A673 (cell line): ENCODE measurements at regions not wholly inside any gene's neighbourhood (a gene's known extent, or its start where the extent isn't known, plus 50 kb on each side); places are given as distances from the start of the nearest gene placed in this dataset.

Experiments used
- BruUV-seq: library from RNA; stranded (reverse); fragments of 400-500 nt; replicated peaks from 2 replicates; lab custom pipeline; 2021; lab: Mats Ljungman, UMichigan
- CTCF ChIA-PET: fragments of 300-600 bp; sonication (Branson Sonifier 250); formaldehyde crosslinking; loops from one replicate; lab custom pipeline; 2022; ENCODE audit warnings: antibody characterized with exemption; lab: Charles Lee
- POLR2A ChIA-PET: fragments of 300-600 bp; sonication (Branson Sonifier 250); formaldehyde crosslinking; loops from one replicate; lab custom pipeline; 2022; ENCODE audit warnings: antibody characterized with exemption; ENCODE audit not compliant: low non-redundant PET; lab: Charles Lee
- DNase-seq: peaks from one replicate; pipeline ENCODE4 v3.0.0-alpha.2; 2015; ENCODE audit warnings: low spot score
- H3K27ac ChIP-seq: fragments of 200-600 bp; sonication (generic); 2 replicates; pipeline ENCODE4 v1.5.1; 2016; ENCODE audit warnings: mixed run types, low read depth, mild to moderate bottlenecking, mixed read lengths, antibody characterized with exemption, low read length; ENCODE audit not compliant: poor library complexity, severe bottlenecking
- H3K27me3 ChIP-seq: fragments of 200-600 bp; sonication (generic); replicated peaks from 2 replicates; pipeline ENCODE4 v1.6.1; 2017; ENCODE audit warnings: mixed run types, low read depth, mild to moderate bottlenecking, mixed read lengths, antibody characterized with exemption, low read length; ENCODE audit not compliant: insufficient read depth, poor library complexity
- H3K36me3 ChIP-seq: fragments of 200-600 bp; sonication (generic); 2 replicates; pipeline ENCODE4 v1.6.1; 2016; ENCODE audit warnings: mixed run types, mild to moderate bottlenecking, mixed read lengths, antibody characterized with exemption, low read length; ENCODE audit not compliant: insufficient read depth, poor library complexity, severe bottlenecking
- H3K4me1 ChIP-seq: fragments of 200-600 bp; sonication (generic); 2 replicates; pipeline ENCODE4 v1.6.1; 2017; ENCODE audit warnings: mixed run types, mild to moderate bottlenecking, mixed read lengths, antibody characterized with exemption, low read length; ENCODE audit not compliant: insufficient read depth, poor library complexity, severe bottlenecking
- H3K4me3 ChIP-seq: fragments of 200-600 bp; sonication (generic); 2 replicates; pipeline ENCODE4 v1.5.1; 2016; ENCODE audit warnings: low read depth, mixed run types, mild to moderate bottlenecking, mixed read lengths, low read length; ENCODE audit not compliant: poor library complexity, severe bottlenecking
- H3K9me3 ChIP-seq: fragments of 200-600 bp; sonication (generic); 2 replicates; pipeline ENCODE4 v1.6.1; 2016; ENCODE audit warnings: mixed run types, low read depth, mild to moderate bottlenecking, mixed read lengths, antibody characterized with exemption, low read length; ENCODE audit not compliant: poor library complexity, severe bottlenecking
- EZH2 ChIP-seq: fragments of 200-600 bp; sonication (generic); IDR thresholded peaks from 2 replicates; pipeline ENCODE4 v1.6.1; 2017; ENCODE audit warnings: borderline replicate concordance, low read depth, mild to moderate bottlenecking, mixed read lengths, antibody characterized with exemption, low read length; ENCODE audit not compliant: poor library complexity, severe bottlenecking
- intact Hi-C: fragments of 100-400 bp; cut with micrococcal nuclease; formaldehyde crosslinking; loops from one replicate; pipeline ENCODE4 v1.10.0; 2022; ENCODE audit not compliant: unreplicated experiment
- TF ChIP-seq, protein P1 (sequence below): fragments of 300-800, 200-600 bp; sonication (generic); conservative IDR thresholded peaks from 2 replicates; pipeline ENCODE4 v1.5.1; 2017; ENCODE audit warnings: low read depth, mild to moderate bottlenecking, antibody characterized with exemption, low read length, moderate library complexity, mixed read lengths

GRCh38 chr20:56174416-56174815 lies 74.1 kb upstream of the MC3R start:
- Histone ChIP-seq H3K27me3 (peaks cover 8% of the 10 kb centered on the region), H3K4me3 (no peak overlapping the region), H3K27ac (no peak overlapping the region), H3K4me1 (no peaks in the 10 kb centered on the region), H3K9me3 (no peaks in the 10 kb centered on the region), H3K36me3 (no peaks in the 10 kb centered on the region)
- BruUV-seq: no TSS peak
- intact Hi-C loops: no loop called here
- TF ChIP-seq EZH2: no peak
- TF ChIP-seq, protein P1, sequence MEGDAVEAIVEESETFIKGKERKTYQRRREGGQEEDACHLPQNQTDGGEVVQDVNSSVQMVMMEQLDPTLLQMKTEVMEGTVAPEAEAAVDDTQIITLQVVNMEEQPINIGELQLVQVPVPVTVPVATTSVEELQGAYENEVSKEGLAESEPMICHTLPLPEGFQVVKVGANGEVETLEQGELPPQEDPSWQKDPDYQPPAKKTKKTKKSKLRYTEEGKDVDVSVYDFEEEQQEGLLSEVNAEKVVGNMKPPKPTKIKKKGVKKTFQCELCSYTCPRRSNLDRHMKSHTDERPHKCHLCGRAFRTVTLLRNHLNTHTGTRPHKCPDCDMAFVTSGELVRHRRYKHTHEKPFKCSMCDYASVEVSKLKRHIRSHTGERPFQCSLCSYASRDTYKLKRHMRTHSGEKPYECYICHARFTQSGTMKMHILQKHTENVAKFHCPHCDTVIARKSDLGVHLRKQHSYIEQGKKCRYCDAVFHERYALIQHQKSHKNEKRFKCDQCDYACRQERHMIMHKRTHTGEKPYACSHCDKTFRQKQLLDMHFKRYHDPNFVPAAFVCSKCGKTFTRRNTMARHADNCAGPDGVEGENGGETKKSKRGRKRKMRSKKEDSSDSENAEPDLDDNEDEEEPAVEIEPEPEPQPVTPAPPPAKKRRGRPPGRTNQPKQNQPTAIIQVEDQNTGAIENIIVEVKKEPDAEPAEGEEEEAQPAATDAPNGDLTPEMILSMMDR: no peak
- DNase-seq: no peak
- ChIA-PET CTCF (no interaction called here), POLR2A (no interaction called here)

DNA sequence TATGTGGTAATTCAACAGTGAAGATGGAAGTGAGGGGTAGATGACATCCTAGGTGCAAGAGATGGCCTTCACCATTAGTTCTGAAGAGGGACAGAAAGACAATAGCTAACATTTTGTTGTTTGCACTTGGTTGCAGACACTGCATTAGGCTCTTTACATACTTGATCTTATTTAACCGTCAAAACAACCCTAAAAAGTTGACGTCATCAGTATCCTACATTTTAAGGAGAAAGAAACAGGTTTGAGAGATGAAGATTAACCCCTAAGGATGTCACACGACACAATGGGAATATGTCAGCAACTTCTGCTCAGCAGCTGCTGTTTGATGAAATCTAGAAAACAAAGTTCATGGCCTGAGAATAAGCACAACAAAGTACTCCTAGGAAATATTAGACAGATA lies 72.6 kb upstream of the MC3R start:
- intact Hi-C loops: no loop called here
- H3K4me1 ChIP-seq: no peaks in the 10 kb centered on the region
- H3K27ac ChIP-seq: no peak overlapping the region
- H3K36me3 ChIP-seq: no peaks in the 10 kb centered on the region
- ChIA-PET CTCF (no interaction called here), POLR2A (no interaction called here)
- no peaks in the 10 kb centered on the region for H3K9me3 ChIP-seq
- no peak for DNase-seq
- no peak overlapping the region for H3K4me3 ChIP-seq
- no TSS peak for BruUV-seq
- TF ChIP-seq, protein P1: no peak
- TF ChIP-seq EZH2: no peak
- peaks cover 8% of the 10 kb centered on the region for H3K27me3 ChIP-seq

DNA sequence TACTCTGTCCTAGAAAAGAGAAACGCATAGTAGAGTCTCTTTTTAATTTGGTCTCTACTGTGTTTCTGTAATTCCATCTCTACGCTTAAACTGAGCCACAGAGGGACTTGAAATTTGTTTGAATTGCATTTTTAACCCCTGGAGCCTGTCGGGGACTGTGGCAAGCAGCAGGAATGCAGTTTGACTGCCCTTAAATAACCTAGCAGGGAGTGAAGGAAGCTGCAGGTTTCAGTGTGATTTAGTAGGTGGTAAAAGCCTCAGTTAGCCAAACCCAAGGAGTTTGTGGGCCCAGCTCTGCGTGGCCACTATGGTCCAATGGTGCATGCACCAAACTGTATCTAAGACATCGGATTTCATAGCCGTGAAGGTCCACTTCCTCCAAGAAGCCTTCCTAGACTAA lies 70.3 kb upstream of the MC3R start:
- no peak overlapping the region for H3K4me3 ChIP-seq
- H3K27me3 ChIP-seq: peaks cover 8% of the 10 kb centered on the region
- POLR2A ChIA-PET: no interaction called here
- no peaks in the 10 kb centered on the region for H3K36me3 ChIP-seq
- H3K4me1 ChIP-seq: no peaks in the 10 kb centered on the region
- H3K27ac ChIP-seq: no peak overlapping the region
- no peak for TF ChIP-seq EZH2
- TF ChIP-seq, protein P1: no peak
- H3K9me3 ChIP-seq: no peaks in the 10 kb centered on the region
- CTCF ChIA-PET: no interaction called here
- intact Hi-C loops: no loop called here
- DNase-seq: no peak
- no TSS peak for BruUV-seq
